SK-N-SH (cell line): ENCODE measurements at regions not wholly inside any gene's neighbourhood (a gene's known extent, or its start where the extent isn't known, plus 50 kb on each side); places are given as distances from the start of the nearest gene placed in this dataset.

Experiments used
- CTCF ChIP-seq: fragments of 200-600 bp; sonication (generic); IDR thresholded peaks from 2 replicates; pipeline ENCODE4 v1.6.1; 2017; ENCODE audit warnings: antibody characterized with exemption, mild to moderate bottlenecking, moderate library complexity
- EP300 ChIP-seq, 2 experiments: IDR thresholded peaks; 2 replicates each; pipeline versions ENCODE4 v1.4.0 to v1.6.1; 2012; ENCODE audit warnings: borderline replicate concordance in 1 of 2, low read depth in 1 of 2, low read length in 1 of 2
- FOXM1 ChIP-seq: IDR thresholded peaks from 2 replicates; pipeline ENCODE4 v1.4.0; 2012; ENCODE audit warnings: low read depth, mild to moderate bottlenecking
- MXI1 ChIP-seq: IDR thresholded peaks from 2 replicates; pipeline ENCODE4 v1.6.1; 2012; ENCODE audit warnings: mild to moderate bottlenecking, low read depth, low read length, improper control_type of control experiment
- POLR2AphosphoS5 ChIP-seq: IDR thresholded peaks from 2 replicates; pipeline ENCODE4 v1.6.1; 2012; ENCODE audit warnings: low read depth, low read length
- RAD21 ChIP-seq: IDR thresholded peaks from 2 replicates; pipeline ENCODE4 v1.6.1; 2012; ENCODE audit warnings: mild to moderate bottlenecking, low read length
- TEAD4 ChIP-seq: IDR thresholded peaks from 2 replicates; pipeline ENCODE4 v1.4.0; 2012; ENCODE audit warnings: mild to moderate bottlenecking, borderline replicate concordance; ENCODE audit not compliant: insufficient read depth

GRCh38 chr7:68309806-68310205 lies 1288.5 kb upstream of the AUTS2 start:
- no peak for TF ChIP-seq CTCF
- TF ChIP-seq POLR2AphosphoS5, result no peak
- no peak for TF ChIP-seq EP300 (IDR thresholded peaks at IDR 0.05; ENCODE audit: borderline replicate concordance in 1 of 2, low read depth in 1 of 2, low read length in 1 of 2)
- no peak for TF ChIP-seq RAD21
- TF ChIP-seq FOXM1, result no peak
- TF ChIP-seq TEAD4, result no peak
- TF ChIP-seq MXI1, result no peak
